Body of pancreas (tissue), 4 donors: ENCODE measurements at regions not wholly inside any gene's neighbourhood (a gene's known extent, or its start where the extent isn't known, plus 50 kb on each side); places are given as distances from the start of the nearest gene placed in this dataset.

Experiments used
- POLR2A ChIP-seq, 3 donors: fragments of 450-650 bp; IDR thresholded peaks; one replicate each; pipeline ENCODE4 v1.6.1; 2016; ENCODE audit warnings: antibody characterized with exemption in 3 of 3, mild to moderate bottlenecking in 2 of 3
- TF ChIP-seq, protein P1 (sequence below), 7 experiments: fragments of 450-650 bp in 4 of 7; fragments of 200-600 bp in 3 of 7; sonication (generic) in 3 of 7; IDR thresholded peaks; one replicate each; pipeline ENCODE4 v1.5.1; 2016 to 2019; ENCODE audit warnings: antibody characterized with exemption in 7 of 7

- no peak for TF ChIP-seq POLR2A (IDR thresholded peaks at IDR 0.05)
- TF ChIP-seq, protein P1, sequence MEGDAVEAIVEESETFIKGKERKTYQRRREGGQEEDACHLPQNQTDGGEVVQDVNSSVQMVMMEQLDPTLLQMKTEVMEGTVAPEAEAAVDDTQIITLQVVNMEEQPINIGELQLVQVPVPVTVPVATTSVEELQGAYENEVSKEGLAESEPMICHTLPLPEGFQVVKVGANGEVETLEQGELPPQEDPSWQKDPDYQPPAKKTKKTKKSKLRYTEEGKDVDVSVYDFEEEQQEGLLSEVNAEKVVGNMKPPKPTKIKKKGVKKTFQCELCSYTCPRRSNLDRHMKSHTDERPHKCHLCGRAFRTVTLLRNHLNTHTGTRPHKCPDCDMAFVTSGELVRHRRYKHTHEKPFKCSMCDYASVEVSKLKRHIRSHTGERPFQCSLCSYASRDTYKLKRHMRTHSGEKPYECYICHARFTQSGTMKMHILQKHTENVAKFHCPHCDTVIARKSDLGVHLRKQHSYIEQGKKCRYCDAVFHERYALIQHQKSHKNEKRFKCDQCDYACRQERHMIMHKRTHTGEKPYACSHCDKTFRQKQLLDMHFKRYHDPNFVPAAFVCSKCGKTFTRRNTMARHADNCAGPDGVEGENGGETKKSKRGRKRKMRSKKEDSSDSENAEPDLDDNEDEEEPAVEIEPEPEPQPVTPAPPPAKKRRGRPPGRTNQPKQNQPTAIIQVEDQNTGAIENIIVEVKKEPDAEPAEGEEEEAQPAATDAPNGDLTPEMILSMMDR (IDR thresholded peaks at IDR 0.05), result no peak
These were observed 135.3 kb downstream of the PPIAL4G start for GRCh38 chr1:148347781-148348180.
